GM12872 (cell line): ENCODE measurements at regions not wholly inside any gene's neighbourhood (a gene's known extent, or its start where the extent isn't known, plus 50 kb on each side); places are given as distances from the start of the nearest gene placed in this dataset.

Source experiments
- TF ChIP-seq, protein P1 (sequence below): IDR thresholded peaks from 3 replicates; pipeline ENCODE4 v1.5.1; 2011; ENCODE audit warnings: low read depth, mild to moderate bottlenecking, low read length, moderate library complexity; ENCODE audit not compliant: insufficient read depth

DNA sequence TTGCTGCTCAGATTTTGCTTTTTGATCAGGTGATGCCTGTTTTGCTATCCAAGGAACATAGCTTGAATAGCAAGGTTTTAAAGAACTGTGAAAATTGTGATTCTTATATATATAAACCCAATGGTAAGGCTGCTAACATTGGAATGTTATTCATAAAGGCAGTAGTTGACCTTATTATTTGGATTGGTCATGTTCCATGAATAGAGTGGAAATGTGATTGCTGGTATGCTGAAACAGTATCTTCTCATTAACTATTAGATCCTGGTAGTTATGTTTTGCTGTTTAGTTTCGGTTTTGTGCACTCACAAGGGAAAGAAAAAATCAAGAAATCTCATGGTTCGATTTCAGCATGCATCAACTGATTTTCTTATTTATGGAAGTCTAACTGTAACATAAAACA is 78.7 kb upstream of the NPHP3 start:
- TF ChIP-seq, protein P1, sequence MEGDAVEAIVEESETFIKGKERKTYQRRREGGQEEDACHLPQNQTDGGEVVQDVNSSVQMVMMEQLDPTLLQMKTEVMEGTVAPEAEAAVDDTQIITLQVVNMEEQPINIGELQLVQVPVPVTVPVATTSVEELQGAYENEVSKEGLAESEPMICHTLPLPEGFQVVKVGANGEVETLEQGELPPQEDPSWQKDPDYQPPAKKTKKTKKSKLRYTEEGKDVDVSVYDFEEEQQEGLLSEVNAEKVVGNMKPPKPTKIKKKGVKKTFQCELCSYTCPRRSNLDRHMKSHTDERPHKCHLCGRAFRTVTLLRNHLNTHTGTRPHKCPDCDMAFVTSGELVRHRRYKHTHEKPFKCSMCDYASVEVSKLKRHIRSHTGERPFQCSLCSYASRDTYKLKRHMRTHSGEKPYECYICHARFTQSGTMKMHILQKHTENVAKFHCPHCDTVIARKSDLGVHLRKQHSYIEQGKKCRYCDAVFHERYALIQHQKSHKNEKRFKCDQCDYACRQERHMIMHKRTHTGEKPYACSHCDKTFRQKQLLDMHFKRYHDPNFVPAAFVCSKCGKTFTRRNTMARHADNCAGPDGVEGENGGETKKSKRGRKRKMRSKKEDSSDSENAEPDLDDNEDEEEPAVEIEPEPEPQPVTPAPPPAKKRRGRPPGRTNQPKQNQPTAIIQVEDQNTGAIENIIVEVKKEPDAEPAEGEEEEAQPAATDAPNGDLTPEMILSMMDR = no peak

DNA sequence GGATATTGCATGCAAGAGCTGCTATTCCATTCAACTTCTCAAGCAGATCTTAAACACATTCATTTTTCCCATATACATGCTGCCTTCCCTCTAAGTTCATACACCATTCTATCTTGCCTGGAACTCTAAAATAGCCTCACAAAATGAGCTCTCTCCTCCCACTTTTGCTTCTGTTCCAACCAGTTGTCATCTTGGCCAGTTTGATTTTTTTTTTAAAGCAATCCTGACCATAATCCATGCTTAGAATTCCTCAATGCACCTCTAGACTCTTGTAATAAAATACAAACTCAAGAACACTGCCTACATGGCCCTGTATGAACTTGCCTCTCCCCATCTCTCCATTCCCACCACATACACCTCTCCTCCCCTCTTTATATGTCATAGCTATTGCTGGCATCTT is 68.6 kb upstream of the NPHP3 start:
- TF ChIP-seq, protein P1 = no peak

DNA sequence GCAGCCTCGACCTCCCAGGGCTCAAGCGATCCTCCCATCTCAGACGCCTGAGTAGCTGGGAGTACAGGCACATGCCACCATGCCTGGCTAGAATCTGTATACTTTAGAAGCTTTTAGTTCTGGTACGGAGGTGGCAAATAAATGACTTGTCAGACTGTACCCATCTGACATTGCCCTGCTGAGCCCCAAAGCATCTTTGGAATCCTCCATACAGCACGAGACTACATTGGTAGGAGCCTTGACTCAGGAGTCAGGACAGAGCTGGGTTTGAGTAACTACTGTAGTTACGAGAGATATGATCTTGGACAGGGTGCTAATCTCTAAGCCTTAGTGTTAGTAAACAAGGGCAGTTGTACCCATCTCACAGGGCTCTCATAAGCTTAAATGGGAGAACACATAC is 67.8 kb upstream of the NPHP3 start:
- TF ChIP-seq, protein P1 = no peak

DNA sequence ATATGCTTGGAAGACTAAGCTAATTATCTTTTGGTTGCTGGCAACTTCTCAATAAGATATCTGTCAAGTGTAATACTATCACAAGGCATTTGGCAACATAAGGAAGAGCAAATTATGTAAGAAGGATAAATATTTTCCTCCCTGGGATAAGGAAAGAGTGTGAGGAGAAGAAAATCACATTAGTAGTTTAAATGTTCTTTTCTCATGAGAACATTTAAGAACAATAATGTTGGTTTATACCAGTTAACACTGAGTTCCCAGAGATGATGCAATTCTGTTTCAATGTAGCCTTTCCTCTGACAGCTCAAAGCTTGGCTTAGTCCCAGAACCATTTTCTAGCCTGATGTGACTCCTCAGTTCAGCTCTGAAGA is 66.1 kb upstream of the NPHP3 start:
- TF ChIP-seq, protein P1 = no peak

DNA sequence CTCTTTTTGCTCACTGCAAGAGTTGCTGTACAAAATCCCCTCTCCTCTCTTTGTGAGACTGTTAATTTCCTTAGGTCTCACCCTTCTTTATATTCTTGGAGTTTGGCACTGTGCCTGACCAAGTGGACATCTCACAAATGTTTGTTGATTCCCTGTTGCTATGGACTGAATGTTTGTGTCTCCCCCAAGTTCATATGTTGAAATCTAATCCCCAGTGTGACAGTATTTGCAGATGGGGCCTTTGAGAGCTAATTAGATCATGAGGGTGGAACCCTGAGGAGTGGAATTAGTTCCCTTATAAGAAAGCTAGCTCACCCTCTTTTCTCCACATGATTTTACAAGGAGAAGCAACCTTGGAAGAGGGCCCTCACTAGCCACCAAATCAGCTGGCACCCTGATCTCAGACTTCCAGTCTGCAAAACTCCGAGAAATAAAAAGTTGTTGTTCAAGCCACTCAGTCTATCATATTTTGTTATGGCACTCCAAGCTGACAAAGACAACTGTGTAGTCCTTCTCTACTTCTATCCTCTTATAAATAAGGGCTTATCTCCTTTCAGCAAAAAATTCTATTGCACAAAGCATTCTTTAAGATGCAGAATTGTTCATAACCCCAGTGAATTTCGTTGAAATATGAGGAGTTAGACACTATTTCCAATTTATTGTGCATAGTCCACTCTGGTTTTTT is 65.5 kb upstream of the NPHP3 start:
- TF ChIP-seq, protein P1 = no peak

DNA sequence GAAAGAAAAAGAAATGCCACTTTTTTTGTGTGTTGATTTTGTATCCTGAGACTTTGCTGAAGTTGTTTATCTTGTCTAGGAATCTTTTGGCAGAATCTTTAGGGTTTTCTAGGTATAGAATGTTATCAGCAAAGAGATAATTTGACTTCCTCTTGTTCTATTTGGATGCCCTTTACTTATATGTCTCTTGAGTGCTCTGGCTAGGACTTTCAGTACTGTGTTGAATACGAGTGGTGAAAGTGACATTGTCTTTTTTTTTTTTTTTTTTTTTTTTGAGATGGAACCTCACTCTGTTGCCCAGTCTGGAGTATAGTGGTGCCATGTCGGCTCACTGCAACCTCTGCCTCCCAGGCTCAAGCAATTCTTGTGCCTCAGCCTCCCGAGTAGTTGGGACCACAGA is 64.7 kb upstream of the NPHP3 start:
- TF ChIP-seq, protein P1 = no peak

DNA sequence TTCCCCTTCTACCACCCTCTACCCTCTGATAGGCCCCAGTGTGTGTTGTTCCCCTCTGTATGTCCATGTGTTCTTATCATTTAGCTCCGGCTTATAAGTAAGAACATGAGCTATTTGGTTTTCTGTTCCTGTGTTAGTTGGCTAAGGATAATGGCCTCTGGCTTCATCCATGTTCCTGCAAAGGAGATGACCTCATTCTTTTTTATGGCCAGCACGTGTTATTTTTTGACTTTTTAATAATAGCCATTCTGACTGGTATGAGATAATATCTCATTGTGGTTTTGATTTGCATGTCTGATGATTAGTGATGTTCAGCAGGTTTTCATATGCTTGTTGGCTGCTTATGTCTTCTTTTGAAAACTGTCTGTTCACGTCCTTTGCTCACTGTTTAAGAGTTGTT is 63.1 kb upstream of the NPHP3 start:
- TF ChIP-seq, protein P1 = no peak

DNA sequence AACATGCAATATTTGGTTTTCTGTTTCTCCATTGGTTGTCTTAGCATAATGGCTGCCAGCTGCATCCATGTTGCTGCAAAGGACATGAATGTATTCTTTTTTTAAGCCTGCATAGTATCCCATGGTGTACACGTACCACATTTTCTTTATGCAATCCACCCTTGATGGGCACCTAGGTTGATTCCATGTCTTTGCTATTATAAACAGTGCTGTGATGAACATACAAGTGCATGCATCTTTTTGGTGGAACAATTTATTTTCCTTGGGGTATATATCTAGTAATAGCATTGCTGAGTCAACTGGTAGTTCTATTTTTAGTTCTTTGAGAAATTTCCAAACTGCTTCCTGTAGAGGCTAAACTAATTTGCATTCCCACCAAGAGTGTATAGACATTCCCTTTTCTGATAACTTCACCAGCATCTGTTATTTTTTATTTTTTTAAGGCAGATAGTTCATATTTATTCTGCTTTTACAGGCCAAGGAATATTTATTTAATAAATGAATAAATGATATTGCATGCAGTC is 62.4 kb upstream of the NPHP3 start:
- TF ChIP-seq, protein P1 = no peak
